Ishikawa (cell line): ENCODE measurements at regions not wholly inside any gene's neighbourhood (a gene's known extent, or its start where the extent isn't known, plus 50 kb on each side); places are given as distances from the start of the nearest gene placed in this dataset.

Experiments
- CEBPB ChIP-seq: IDR thresholded peaks from 2 replicates; pipeline ENCODE4 v1.6.1; 2012
- CREB1 ChIP-seq: IDR thresholded peaks from 2 replicates; pipeline ENCODE4 v1.6.1; 2012; ENCODE audit warnings: low read depth
- EGR1 ChIP-seq: IDR thresholded peaks from 2 replicates; pipeline ENCODE4 v1.6.1; 2012
- EP300 ChIP-seq: IDR thresholded peaks from 2 replicates; pipeline ENCODE4 v1.6.1; 2012; ENCODE audit warnings: borderline replicate concordance
- NFIC ChIP-seq: IDR thresholded peaks from 2 replicates; pipeline ENCODE4 v1.6.1; 2012
- RAD21 ChIP-seq: IDR thresholded peaks from 2 replicates; pipeline ENCODE4 v1.6.1; 2012; ENCODE audit warnings: low read depth
- REST ChIP-seq: IDR thresholded peaks from 2 replicates; pipeline ENCODE4 v1.6.1; 2012; ENCODE audit warnings: low read depth, mild to moderate bottlenecking
- TAF1 ChIP-seq: IDR thresholded peaks from 2 replicates; pipeline ENCODE4 v1.6.1; 2012; ENCODE audit warnings: low read depth, mild to moderate bottlenecking
- TCF12 ChIP-seq: IDR thresholded peaks from 2 replicates; pipeline ENCODE4 v1.6.1; 2012; ENCODE audit warnings: low read depth
- TEAD4 ChIP-seq: IDR thresholded peaks from 2 replicates; pipeline ENCODE4 v1.6.1; 2012
- YY1 ChIP-seq: IDR thresholded peaks from 2 replicates; pipeline ENCODE4 v1.6.1; 2012; ENCODE audit warnings: low read depth
- ZBTB7A ChIP-seq: IDR thresholded peaks from 2 replicates; pipeline ENCODE4 v1.6.1; 2012; ENCODE audit warnings: low read depth
- TF ChIP-seq, protein P1 (sequence below): IDR thresholded peaks from 2 replicates; pipeline ENCODE4 v1.6.1; 2012
- TF ChIP-seq, protein P2 (sequence below): IDR thresholded peaks from 2 replicates; pipeline ENCODE4 v1.6.1; 2012

GRCh38 chr16:79865918-79866317 is 265.4 kb upstream of the MAF start:
- TF ChIP-seq EP300 (no peak), TCF12 (no peak), CREB1 (no peak), RAD21 (no peak), TAF1 (no peak), ZBTB7A (no peak), YY1 (no peak), REST (no peak), NFIC (no peak), TEAD4 (no peak), EGR1 (no peak), CEBPB (no peak)
- TF ChIP-seq, protein P1, sequence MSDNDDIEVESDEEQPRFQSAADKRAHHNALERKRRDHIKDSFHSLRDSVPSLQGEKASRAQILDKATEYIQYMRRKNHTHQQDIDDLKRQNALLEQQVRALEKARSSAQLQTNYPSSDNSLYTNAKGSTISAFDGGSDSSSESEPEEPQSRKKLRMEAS, result no peak
- TF ChIP-seq, protein P2, sequence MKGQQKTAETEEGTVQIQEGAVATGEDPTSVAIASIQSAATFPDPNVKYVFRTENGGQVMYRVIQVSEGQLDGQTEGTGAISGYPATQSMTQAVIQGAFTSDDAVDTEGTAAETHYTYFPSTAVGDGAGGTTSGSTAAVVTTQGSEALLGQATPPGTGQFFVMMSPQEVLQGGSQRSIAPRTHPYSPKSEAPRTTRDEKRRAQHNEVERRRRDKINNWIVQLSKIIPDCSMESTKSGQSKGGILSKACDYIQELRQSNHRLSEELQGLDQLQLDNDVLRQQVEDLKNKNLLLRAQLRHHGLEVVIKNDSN, result no peak
